ENCODE measurements at regions not wholly inside any gene's neighbourhood (a gene's known extent, or its start where the extent isn't known, plus 50 kb on each side); places are given as distances from the start of the nearest gene placed in this dataset.

GRCh38 chrX:1809581-1809980 is 194.7 kb downstream of the ASMT start:
- TF ChIP-seq CTCF (IDR thresholded peaks at IDR 0.05), result no peak
- no peak for TF ChIP-seq MLX (CRISPR knock-in tag; IDR thresholded peaks at IDR 0.05)
- no peak for TF ChIP-seq ATF1 (CRISPR knock-in tag; IDR thresholded peaks at IDR 0.05)
- TF ChIP-seq ZBTB21 (CRISPR knock-in tag; IDR thresholded peaks at IDR 0.05; ENCODE audit: borderline replicate concordance), result no peak
